ENCODE measurements at regions not wholly inside any gene's neighbourhood (a gene's known extent, or its start where the extent isn't known, plus 50 kb on each side); places are given as distances from the start of the nearest gene placed in this dataset.
"Not testable (repeated sequence)": the region's sequence is repeated elsewhere in the genome, so short reads cannot be mapped to it uniquely, and the experiment has no call there.

- no peak for DNase-seq (ENCODE audit: low spot score)
Measured at GRCh38 chr7:142636751-142637150, 112.5 kb upstream of the PRSS1 start.

- DNase-seq (ENCODE audit: low spot score): not testable (repeated sequence)
Measured at GRCh38 chr7:142636107-142636506, 113.2 kb upstream of the PRSS1 start.

- DNase-seq (ENCODE audit: low spot score): peak; percentile 76
Measured at GRCh38 chr7:142632271-142633134, 116.8 kb upstream of the PRSS1 start.

GRCh38 chr7:142629588-142630260, 119.5 kb upstream of the PRSS1 start:
- DNase-seq (ENCODE audit: low spot score): no peak

- no peak for DNase-seq (ENCODE audit: low spot score)
Measured at GRCh38 chr7:142628945-142629344, 120.3 kb upstream of the PRSS1 start.

GRCh38 chr7:142627223-142627622, 122.0 kb upstream of the PRSS1 start:
- not testable (repeated sequence) for DNase-seq (ENCODE audit: low spot score)

GRCh38 chr7:142626420-142627035, 122.7 kb upstream of the PRSS1 start:
- DNase-seq (ENCODE audit: low spot score): peak; percentile 29

- DNase-seq (ENCODE audit: low spot score): not testable (repeated sequence)
Measured at GRCh38 chr7:142625216-142625615, 124.1 kb upstream of the PRSS1 start.

- no peak for DNase-seq (ENCODE audit: low spot score)
Measured at GRCh38 chr7:142620402-142620801, 128.9 kb upstream of the PRSS1 start.

GRCh38 chr7:142618655-142619351, 130.5 kb upstream of the PRSS1 start:
- DNase-seq (ENCODE audit: low spot score): no peak

- DNase-seq (ENCODE audit: low spot score): no peak
Measured at GRCh38 chr7:142616842-142617241, 132.4 kb upstream of the PRSS1 start.

- no peak for DNase-seq (ENCODE audit: low spot score)
Measured at GRCh38 chr7:142616121-142616643, 133.1 kb upstream of the PRSS1 start.

GRCh38 chr7:142615508-142615907, 133.8 kb upstream of the PRSS1 start:
- no peak for DNase-seq (ENCODE audit: low spot score)

- DNase-seq (ENCODE audit: low spot score): no peak
Measured at GRCh38 chr7:142614116-142614515, 135.2 kb upstream of the PRSS1 start.

- no peak for DNase-seq (ENCODE audit: low spot score)
Measured at GRCh38 chr7:142612237-142612881, 136.9 kb upstream of the PRSS1 start.

GRCh38 chr7:142611566-142612236, 137.6 kb upstream of the PRSS1 start:
- no peak for DNase-seq (ENCODE audit: low spot score)

- no peak for DNase-seq (ENCODE audit: low spot score)
Measured at GRCh38 chr7:142608630-142609428, 140.4 kb upstream of the PRSS1 start.

- DNase-seq (ENCODE audit: low spot score): no peak
Measured at GRCh38 chr7:142607351-142607750, 141.9 kb upstream of the PRSS1 start.

GRCh38 chr7:142606081-142606480, 143.2 kb upstream of the PRSS1 start:
- DNase-seq (ENCODE audit: low spot score): no peak

- no peak for DNase-seq (ENCODE audit: low spot score)
Measured at GRCh38 chr7:142604671-142605070, 144.6 kb upstream of the PRSS1 start.

All from pons (tissue), 1 donor.